A172 (cell line): ENCODE measurements at regions not wholly inside any gene's neighbourhood (a gene's known extent, or its start where the extent isn't known, plus 50 kb on each side); places are given as distances from the start of the nearest gene placed in this dataset.
A peak's percentile ranks its signal among the peaks of the same experiment; 100 is the strongest.

Experiments used
- DNase-seq: peaks from one replicate; pipeline ENCODE4 v3.0.0-alpha.2; 2015; ENCODE audit warnings: low spot score

GRCh38 chr12:24723759-24724158, 225.1 kb downstream of the BCAT1 start:
- DNase-seq, result no peak

GRCh38 chr12:24721191-24721590, 227.7 kb downstream of the BCAT1 start:
- no peak for DNase-seq

- peak; percentile 82 for DNase-seq
These were observed 229.6 kb downstream of the BCAT1 start for GRCh38 chr12:24719293-24719721.

- no peak for DNase-seq
These were observed 230.3 kb downstream of the BCAT1 start for GRCh38 chr12:24718617-24719016.

GRCh38 chr12:24714237-24714636, 234.7 kb downstream of the BCAT1 start:
- no peak for DNase-seq

- no peak for DNase-seq
These were observed 237.6 kb downstream of the BCAT1 start for GRCh38 chr12:24711056-24712008.

- DNase-seq, result peak; percentile 34
These were observed 239.7 kb downstream of the BCAT1 start for GRCh38 chr12:24709216-24709615.

GRCh38 chr12:24708718-24709117, 240.2 kb downstream of the BCAT1 start:
- no peak for DNase-seq

- no peak for DNase-seq
These were observed 240.9 kb downstream of the BCAT1 start for GRCh38 chr12:24708043-24708442.

- DNase-seq, result no peak
These were observed 241.6 kb downstream of the BCAT1 start for GRCh38 chr12:24707334-24707733.

- DNase-seq, result no peak
These were observed 243.1 kb downstream of the BCAT1 start for GRCh38 chr12:24705741-24706358.

GRCh38 chr12:24705216-24705615, 243.7 kb downstream of the BCAT1 start:
- DNase-seq, result no peak

GRCh38 chr12:24701343-24701742, 247.6 kb downstream of the BCAT1 start:
- no peak for DNase-seq

GRCh38 chr12:24698972-24699371, 249.9 kb downstream of the BCAT1 start:
- no peak for DNase-seq

GRCh38 chr12:24697769-24698168, 251.1 kb downstream of the BCAT1 start:
- no peak for DNase-seq

GRCh38 chr12:24697295-24697694, 251.6 kb downstream of the BCAT1 start:
- DNase-seq, result no peak

- no peak for DNase-seq
These were observed 252.1 kb downstream of the BCAT1 start for GRCh38 chr12:24696800-24697199.

GRCh38 chr12:24695657-24696329, 253.1 kb downstream of the BCAT1 start:
- no peak for DNase-seq

- no peak for DNase-seq
These were observed 253.8 kb downstream of the BCAT1 start for GRCh38 chr12:24695103-24695502.

GRCh38 chr12:24688601-24689000, 260.3 kb downstream of the BCAT1 start:
- no peak for DNase-seq

GRCh38 chr12:24681570-24681969, 267.3 kb downstream of the BCAT1 start:
- no peak for DNase-seq

- no peak for DNase-seq
These were observed 269.8 kb downstream of the BCAT1 start for GRCh38 chr12:24679126-24679525.

GRCh38 chr12:24678436-24678835, 270.5 kb downstream of the BCAT1 start:
- DNase-seq, result no peak
